ENCODE measurements at regions not wholly inside any gene's neighbourhood (a gene's known extent, or its start where the extent isn't known, plus 50 kb on each side); places are given as distances from the start of the nearest gene placed in this dataset.

- no peak overlapping the region for H3K9ac ChIP-seq
- H3K4me1 ChIP-seq: no peaks in the 10 kb centered on the region
- no peaks in the 10 kb centered on the region for H3K36me3 ChIP-seq (ENCODE audit: control insufficient read depth, insufficient read depth, low read length)
- no peak overlapping the region for H3K4me2 ChIP-seq (ENCODE audit: low read length)
- H3K27ac ChIP-seq: no peak overlapping the region
- H2AFZ ChIP-seq: no peak overlapping the region
- no peak overlapping the region for H3K4me3 ChIP-seq (ENCODE audit: low read depth, low read length)
- H3K9me3 ChIP-seq (ENCODE audit: control insufficient read depth, low read length): no peaks in the 10 kb centered on the region
- H3K27me3 ChIP-seq (ENCODE audit: control insufficient read depth, insufficient read depth, low read length): no peaks in the 10 kb centered on the region
- TF ChIP-seq CTCF (IDR thresholded peaks at IDR 0.05): no peak
- H3K79me2 ChIP-seq: no peaks in the 10 kb centered on the region
Observed at GRCh38 chr3:153614563-153614962, 452.5 kb downstream of the RAP2B start.

GRCh38 chr3:153615863-153616262, 453.8 kb downstream of the RAP2B start:
- no peaks in the 10 kb centered on the region for H3K4me1 ChIP-seq
- no peak for TF ChIP-seq CTCF (IDR thresholded peaks at IDR 0.05)
- H3K27me3 ChIP-seq (ENCODE audit: control insufficient read depth, insufficient read depth, low read length): no peaks in the 10 kb centered on the region
- H3K27ac ChIP-seq: no peak overlapping the region
- no peak overlapping the region for H3K9ac ChIP-seq
- no peaks in the 10 kb centered on the region for H3K79me2 ChIP-seq
- no peak overlapping the region for H3K4me3 ChIP-seq (ENCODE audit: low read depth, low read length)
- H3K9me3 ChIP-seq (ENCODE audit: control insufficient read depth, low read length): no peaks in the 10 kb centered on the region
- H3K36me3 ChIP-seq (ENCODE audit: control insufficient read depth, insufficient read depth, low read length): no peaks in the 10 kb centered on the region
- H3K4me2 ChIP-seq (ENCODE audit: low read length): no peak overlapping the region
- H2AFZ ChIP-seq: no peak overlapping the region

GRCh38 chr3:153617463-153617862, 455.4 kb downstream of the RAP2B start:
- no peak overlapping the region for H3K4me3 ChIP-seq (ENCODE audit: low read depth, low read length)
- TF ChIP-seq CTCF (IDR thresholded peaks at IDR 0.05): no peak
- no peak overlapping the region for H3K27ac ChIP-seq
- H3K9me3 ChIP-seq (ENCODE audit: control insufficient read depth, low read length): no peaks in the 10 kb centered on the region
- no peaks in the 10 kb centered on the region for H3K36me3 ChIP-seq (ENCODE audit: control insufficient read depth, insufficient read depth, low read length)
- no peaks in the 10 kb centered on the region for H3K4me1 ChIP-seq
- no peak overlapping the region for H3K9ac ChIP-seq
- H3K27me3 ChIP-seq (ENCODE audit: control insufficient read depth, insufficient read depth, low read length): no peaks in the 10 kb centered on the region
- H3K4me2 ChIP-seq (ENCODE audit: low read length): no peak overlapping the region
- H2AFZ ChIP-seq: no peak overlapping the region
- no peaks in the 10 kb centered on the region for H3K79me2 ChIP-seq

GRCh38 chr3:153618176-153618575, 456.1 kb downstream of the RAP2B start:
- no peak overlapping the region for H3K9ac ChIP-seq
- H3K79me2 ChIP-seq: no peaks in the 10 kb centered on the region
- no peaks in the 10 kb centered on the region for H3K27me3 ChIP-seq (ENCODE audit: control insufficient read depth, insufficient read depth, low read length)
- no peak overlapping the region for H2AFZ ChIP-seq
- H3K4me1 ChIP-seq: no peaks in the 10 kb centered on the region
- no peaks in the 10 kb centered on the region for H3K36me3 ChIP-seq (ENCODE audit: control insufficient read depth, insufficient read depth, low read length)
- H3K27ac ChIP-seq: no peak overlapping the region
- H3K9me3 ChIP-seq (ENCODE audit: control insufficient read depth, low read length): no peaks in the 10 kb centered on the region
- TF ChIP-seq CTCF (IDR thresholded peaks at IDR 0.05): no peak
- H3K4me3 ChIP-seq (ENCODE audit: low read depth, low read length): no peak overlapping the region
- H3K4me2 ChIP-seq (ENCODE audit: low read length): no peak overlapping the region

GRCh38 chr3:153619268-153619667, 457.2 kb downstream of the RAP2B start:
- no peak for TF ChIP-seq CTCF (IDR thresholded peaks at IDR 0.05)
- no peak overlapping the region for H3K4me2 ChIP-seq (ENCODE audit: low read length)
- H3K4me3 ChIP-seq (ENCODE audit: low read depth, low read length): no peak overlapping the region
- no peak overlapping the region for H3K27ac ChIP-seq
- no peak overlapping the region for H2AFZ ChIP-seq
- H3K79me2 ChIP-seq: no peaks in the 10 kb centered on the region
- H3K36me3 ChIP-seq (ENCODE audit: control insufficient read depth, insufficient read depth, low read length): no peaks in the 10 kb centered on the region
- no peaks in the 10 kb centered on the region for H3K9me3 ChIP-seq (ENCODE audit: control insufficient read depth, low read length)
- H3K4me1 ChIP-seq: no peaks in the 10 kb centered on the region
- no peak overlapping the region for H3K9ac ChIP-seq
- no peaks in the 10 kb centered on the region for H3K27me3 ChIP-seq (ENCODE audit: control insufficient read depth, insufficient read depth, low read length)

Data from parathyroid adenoma (tissue), 2 donors.